Left hindlimb (tissue), 1 donor: ENCODE measurements at regions not wholly inside any gene's neighbourhood (a gene's known extent, or its start where the extent isn't known, plus 50 kb on each side); places are given as distances from the start of the nearest gene placed in this dataset.

ENCODE experiments used
- DNase-seq: peaks from one replicate; pipeline ENCODE4 v3.0.0-alpha.2; 2018

- no peak for DNase-seq
Measured at GRCh38 chr6:131383421-131384411, 189.3 kb upstream of the ARG1 start.

GRCh38 chr6:131387562-131388447, 185.2 kb upstream of the ARG1 start:
- DNase-seq = no peak

GRCh38 chr6:131390322-131390721, 182.7 kb upstream of the ARG1 start:
- DNase-seq = no peak

DNA sequence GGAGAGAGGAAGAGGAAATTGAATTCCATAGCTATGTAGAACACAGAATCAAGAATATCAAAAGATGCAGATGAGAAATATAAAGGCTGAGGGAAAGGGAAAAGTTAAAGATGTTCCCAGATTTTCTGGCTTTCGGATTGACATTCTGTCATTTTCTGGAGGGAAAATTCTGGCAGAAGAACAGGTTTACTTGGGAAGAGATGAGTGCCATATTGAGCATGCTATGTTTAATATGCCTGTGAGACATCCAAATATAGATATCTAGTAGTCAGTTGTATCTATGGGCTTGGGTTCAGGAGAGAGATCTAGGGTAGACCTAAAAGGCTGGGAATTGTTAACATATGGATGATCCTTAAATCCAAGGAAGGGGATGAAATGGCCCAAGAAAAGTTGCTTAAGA, 181.9 kb upstream of the ARG1 start:
- DNase-seq = no peak

DNA sequence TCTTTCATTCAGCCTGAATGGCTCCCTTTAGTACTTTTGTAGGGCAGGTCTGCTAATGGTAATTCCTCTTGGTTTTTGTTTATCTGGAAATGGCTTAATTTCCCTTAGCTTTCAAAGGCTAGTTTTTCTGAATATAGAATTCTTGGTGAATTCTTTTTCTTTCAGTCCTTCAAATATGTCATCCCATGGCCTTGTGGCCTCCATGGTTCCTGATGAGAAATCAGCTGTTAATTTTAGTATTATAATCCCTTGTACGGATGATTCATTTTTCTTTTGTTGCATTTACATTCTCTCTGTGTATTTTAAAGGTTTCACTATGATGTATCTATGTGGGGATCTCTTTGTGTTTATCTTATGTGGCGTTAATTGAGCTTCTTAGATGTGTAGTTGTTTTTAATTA, 179.6 kb upstream of the ARG1 start:
- no peak for DNase-seq

GRCh38 chr6:131394768-131395432, 178.1 kb upstream of the ARG1 start:
- DNase-seq = no peak

- DNase-seq = no peak
Measured at GRCh38 chr6:131398176-131398575, 174.8 kb upstream of the ARG1 start.

GRCh38 chr6:131399433-131399832, 173.6 kb upstream of the ARG1 start:
- no peak for DNase-seq

DNA sequence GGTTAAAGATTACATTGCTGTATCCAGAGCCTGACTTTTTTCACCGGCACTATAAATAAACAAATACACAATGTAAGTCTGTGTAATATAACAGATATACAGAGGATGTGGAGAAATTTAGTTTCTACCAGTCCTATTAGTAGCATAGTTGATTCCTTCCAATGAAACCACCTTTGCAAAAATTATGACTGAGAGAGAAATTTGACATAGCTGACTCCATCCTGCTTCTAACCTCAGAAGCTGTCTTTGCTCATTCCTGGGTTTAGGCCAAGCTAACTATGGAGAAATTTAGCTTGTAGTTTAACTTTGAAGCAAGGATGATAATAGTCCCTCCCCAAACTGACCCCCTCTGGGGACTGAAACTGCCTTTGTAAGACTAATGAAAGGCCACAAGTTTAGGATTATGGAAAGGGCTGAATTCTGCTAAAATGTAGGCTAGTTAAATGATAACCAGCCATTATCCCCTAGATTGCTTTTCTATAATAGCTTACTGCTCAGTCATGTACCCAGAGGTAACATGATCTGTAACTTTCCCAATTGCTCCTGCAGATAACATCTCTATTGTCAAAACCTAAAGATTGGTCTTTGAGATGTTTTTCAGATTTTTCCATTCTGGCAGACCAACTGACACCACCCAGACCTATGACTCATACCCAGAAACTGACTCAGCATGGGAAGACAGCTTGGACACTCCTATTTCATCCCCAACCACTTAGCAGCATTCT, 172.8 kb upstream of the ARG1 start:
- DNase-seq = no peak

GRCh38 chr6:131400779-131401496, 172.1 kb upstream of the ARG1 start:
- no peak for DNase-seq

- no peak for DNase-seq
Measured at GRCh38 chr6:131408811-131409210, 164.2 kb upstream of the ARG1 start.

DNA sequence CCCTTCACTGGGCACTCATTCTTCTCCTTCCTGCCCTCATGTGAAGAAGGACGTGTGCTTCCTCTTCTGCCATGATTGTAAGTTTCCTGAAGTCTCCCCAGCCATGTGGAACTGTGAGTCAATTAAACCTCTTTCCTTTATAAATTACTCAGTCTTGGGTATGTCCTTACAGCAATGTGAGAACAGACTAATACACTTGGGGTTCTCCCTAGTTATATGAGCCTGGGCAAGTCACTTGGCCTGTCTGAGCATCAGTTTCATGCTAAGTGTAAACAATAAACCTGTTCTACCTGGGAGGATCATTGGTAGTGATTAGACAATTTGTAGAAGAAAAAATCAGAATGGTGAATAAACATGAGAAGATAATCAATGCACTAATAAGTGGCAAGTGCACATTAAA, 162.2 kb upstream of the ARG1 start:
- no peak for DNase-seq

DNA sequence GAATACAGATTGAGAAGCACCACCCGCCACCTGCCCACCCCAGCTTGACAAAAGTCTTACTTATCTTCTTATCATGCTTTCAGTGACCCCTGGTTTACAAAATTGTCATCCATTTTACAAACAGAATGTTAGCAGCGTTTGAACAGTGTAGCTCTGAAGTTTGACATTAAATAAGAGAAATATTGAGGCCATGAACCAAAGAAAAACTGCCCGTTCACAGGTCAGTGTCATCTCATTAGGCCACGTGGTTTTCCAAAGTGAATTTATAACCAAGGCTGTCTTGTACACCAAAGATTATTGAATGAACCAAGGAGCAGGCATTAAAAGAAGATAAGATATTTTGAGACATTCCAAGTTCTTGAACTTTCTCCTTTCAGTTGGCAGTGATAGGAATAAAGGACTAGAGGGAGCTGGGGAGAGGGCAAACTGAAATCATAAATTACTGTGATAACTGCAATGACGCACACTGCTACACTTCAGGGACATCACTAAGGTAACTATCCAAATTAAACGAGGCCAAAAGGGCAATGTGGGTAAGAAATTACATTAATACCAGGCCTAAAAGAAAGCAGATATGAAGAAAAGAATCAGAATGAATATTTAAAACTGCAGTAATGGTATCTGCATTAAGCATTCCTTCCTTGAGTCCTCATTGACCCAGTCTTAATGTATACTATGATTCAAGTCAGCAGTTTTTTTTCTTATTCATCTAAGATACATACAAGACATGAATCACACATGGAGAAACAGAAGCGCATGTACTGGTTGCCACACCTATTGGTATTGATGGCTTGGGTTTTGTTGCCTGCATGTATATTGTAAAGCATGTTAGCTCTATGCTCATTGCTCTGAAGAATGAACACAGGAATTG, 159.8 kb upstream of the ARG1 start:
- no peak for DNase-seq

- DNase-seq = no peak
Measured at GRCh38 chr6:131413831-131414191, 159.2 kb upstream of the ARG1 start.

DNA sequence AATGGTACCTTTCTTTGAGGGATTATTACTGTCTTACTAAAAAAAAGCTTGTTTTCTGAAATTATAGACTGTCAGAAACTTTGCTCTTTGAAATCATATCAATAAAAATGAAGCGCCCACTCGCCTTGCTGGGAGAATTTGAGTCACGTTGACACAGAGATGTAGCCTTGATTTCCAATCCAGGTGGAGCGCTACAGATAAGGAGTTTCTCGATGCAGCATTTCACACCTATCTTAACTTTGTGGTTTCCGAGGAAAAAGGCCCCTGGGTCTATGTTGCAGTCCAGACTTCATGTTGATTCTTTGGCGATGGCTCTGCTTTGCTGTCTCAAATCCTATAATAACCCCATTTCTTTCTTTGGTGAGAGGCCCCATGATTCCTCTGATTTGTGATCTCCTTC, 158.1 kb upstream of the ARG1 start:
- DNase-seq = no peak

DNA sequence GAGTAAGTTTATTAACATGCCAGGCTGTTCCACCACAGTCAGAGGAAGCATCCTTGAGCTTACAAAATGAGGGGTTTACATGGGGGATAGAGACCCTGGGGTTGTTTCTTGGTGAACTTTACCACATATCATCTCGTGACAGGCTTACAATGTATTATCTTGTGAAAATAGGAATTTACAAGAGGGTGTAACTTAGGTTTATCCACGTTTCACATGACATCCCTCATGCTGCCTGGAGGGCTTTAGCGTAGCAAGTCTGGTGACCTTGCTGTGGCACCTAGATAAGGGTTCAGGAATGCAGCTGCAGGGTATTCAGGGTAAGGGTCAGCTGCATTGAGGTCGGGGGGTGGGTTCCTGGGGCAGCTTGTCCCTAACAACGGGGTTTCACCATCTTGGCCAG, 154.6 kb upstream of the ARG1 start:
- no peak for DNase-seq

DNA sequence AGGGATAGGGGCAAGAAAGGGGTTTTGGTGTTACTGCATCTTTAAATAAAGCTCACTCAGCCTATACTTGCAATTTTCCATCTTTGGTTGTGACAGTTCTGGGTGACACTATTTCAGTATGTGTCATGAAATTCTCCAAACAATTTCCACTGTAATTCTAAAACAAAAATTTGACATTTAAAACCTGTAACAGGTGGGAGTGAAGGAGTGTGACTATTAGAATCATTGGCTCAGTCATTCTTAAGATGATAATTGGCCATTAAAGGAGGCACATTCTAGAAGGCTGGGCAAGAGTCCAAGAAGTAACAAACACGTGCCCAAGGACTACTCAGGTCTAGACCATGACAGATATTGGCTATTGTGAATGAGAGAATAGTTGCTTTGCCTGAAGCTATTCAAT, 153.3 kb upstream of the ARG1 start:
- DNase-seq = no peak

DNA sequence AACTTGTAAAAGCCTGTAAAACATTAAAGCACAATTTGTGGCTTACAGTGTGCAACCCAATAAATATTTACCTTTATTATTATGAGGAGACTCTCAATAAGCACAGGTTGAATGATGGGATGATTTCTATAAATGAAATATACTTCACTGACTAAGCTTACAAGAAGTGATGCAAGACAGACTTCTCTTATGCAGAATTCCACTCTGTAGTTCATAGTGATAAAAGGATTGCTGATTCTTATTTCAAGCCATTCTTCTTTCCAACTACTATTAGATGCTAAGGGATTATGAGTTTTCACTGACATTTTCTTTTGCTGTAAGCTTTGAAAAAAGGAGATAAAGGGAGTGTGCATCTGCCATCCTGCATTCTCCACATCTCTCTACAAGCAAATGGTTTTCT, 149.0 kb upstream of the ARG1 start:
- no peak for DNase-seq

GRCh38 chr6:131424475-131424874, 148.6 kb upstream of the ARG1 start:
- DNase-seq = no peak

DNA sequence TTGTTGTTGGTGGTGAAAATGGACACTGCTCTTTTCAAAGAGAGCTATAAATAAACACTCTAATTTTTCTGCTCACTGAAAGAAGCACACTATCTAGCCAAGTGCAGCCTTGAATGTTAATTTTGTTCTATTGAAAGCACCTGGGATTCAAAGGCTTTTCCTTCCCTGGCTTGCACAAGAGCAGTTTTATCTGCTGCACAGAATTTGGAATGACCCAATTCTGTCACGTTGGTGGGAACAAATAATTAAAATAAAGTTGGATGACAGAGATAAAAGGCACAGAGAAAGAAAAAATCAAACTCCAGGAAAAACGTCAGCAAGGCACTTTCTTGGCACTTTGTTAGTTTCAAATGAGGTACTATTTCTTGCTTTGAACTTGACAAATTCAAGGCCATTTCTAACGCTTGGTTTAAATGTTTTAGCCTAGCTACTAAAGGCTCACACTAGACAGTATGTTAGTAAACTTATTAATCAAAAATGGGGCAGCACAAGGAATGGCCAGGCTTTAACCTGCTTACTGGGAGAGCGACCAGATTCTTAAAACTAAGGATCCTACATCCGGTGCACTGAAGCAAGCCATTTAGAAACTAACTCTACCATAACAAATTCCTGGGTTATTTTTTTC, 145.5 kb upstream of the ARG1 start:
- no peak for DNase-seq
